ENCODE measurements at regions not wholly inside any gene's neighbourhood (a gene's known extent, or its start where the extent isn't known, plus 50 kb on each side); places are given as distances from the start of the nearest gene placed in this dataset.

GRCh38 chr2:79275863-79276262 lies 116.3 kb upstream of the REG3A start:
- TF ChIP-seq CTCF (IDR thresholded peaks at IDR 0.05; ENCODE audit: insufficient read depth, low read length) (no peak), POLR2AphosphoS5 (IDR thresholded peaks at IDR 0.05; ENCODE audit: low read depth) (no peak), GABPA (IDR thresholded peaks at IDR 0.05; ENCODE audit: low read depth) (no peak), REST (IDR thresholded peaks at IDR 0.05; ENCODE audit: insufficient replicate concordance, low read depth) (no peak)
